Fibroblast of lung (primary cell): ENCODE measurements at regions not wholly inside any gene's neighbourhood (a gene's known extent, or its start where the extent isn't known, plus 50 kb on each side); places are given as distances from the start of the nearest gene placed in this dataset.

Experiments used
- CTCF ChIP-seq, 2 donors: IDR thresholded peaks in 1 of 2; conservative IDR thresholded peaks in 1 of 2; 1 replicate in 1 of 2; 2 replicates in 1 of 2; pipeline ENCODE4 v1.5.1; 2011 to 2012; ENCODE audit warnings: low read length in 2 of 2, control low read depth in 1 of 2, inconsistent platforms in 1 of 2, low read depth in 1 of 2, mild to moderate bottlenecking in 1 of 2
- EZH2 ChIP-seq: IDR thresholded peaks from 2 replicates; pipeline ENCODE4 v1.5.1; 2012; ENCODE audit warnings: low read length, control low read depth, mild to moderate bottlenecking; ENCODE audit errors: missing control alignments

- TF ChIP-seq CTCF (conservative IDR thresholded peaks at IDR 0.05 in 1 of 2, IDR thresholded peaks at IDR 0.05 in 1 of 2; ENCODE audit: low read depth in 1 of 2, low read length in 2 of 2) = no peak
- no peak for TF ChIP-seq EZH2
Measured at GRCh38 chr10:2478656-2479055, 588.7 kb upstream of the PFKP start.
